Head of caudate nucleus (tissue), 42 donors: ENCODE measurements at regions not wholly inside any gene's neighbourhood (a gene's known extent, or its start where the extent isn't known, plus 50 kb on each side); places are given as distances from the start of the nearest gene placed in this dataset.
"Not testable (repeated sequence)": the region's sequence is repeated elsewhere in the genome, so short reads cannot be mapped to it uniquely, and the experiment has no call there.

Source experiments
- DNase-seq, 42 donors: peaks; one replicate each; pipeline versions ENCODE4 v3.0.0 to v3.0.0-alpha.2; 2020 to 2021; ENCODE audit warnings: mixed read lengths in 7 of 42
- intact Hi-C: fragments of 100-400 bp; cut with DNase I; formaldehyde crosslinking; loops from one replicate; pipeline ENCODE4 v1.15.0; 2022

- intact Hi-C loops: no loop called here
- no peak for DNase-seq
Measured at GRCh38 chr1:170414989-170415709, 116.8 kb upstream of the GORAB start.

GRCh38 chr1:170415710-170416372 lies 116.1 kb upstream of the GORAB start:
- no peak for DNase-seq
- intact Hi-C loops: no loop called here

GRCh38 chr1:170424346-170424745 lies 107.6 kb upstream of the GORAB start:
- intact Hi-C loops: no loop called here
- DNase-seq: no peak

GRCh38 chr1:170426596-170426995 lies 105.4 kb upstream of the GORAB start:
- intact Hi-C loops: no loop called here
- DNase-seq: no peak

DNA sequence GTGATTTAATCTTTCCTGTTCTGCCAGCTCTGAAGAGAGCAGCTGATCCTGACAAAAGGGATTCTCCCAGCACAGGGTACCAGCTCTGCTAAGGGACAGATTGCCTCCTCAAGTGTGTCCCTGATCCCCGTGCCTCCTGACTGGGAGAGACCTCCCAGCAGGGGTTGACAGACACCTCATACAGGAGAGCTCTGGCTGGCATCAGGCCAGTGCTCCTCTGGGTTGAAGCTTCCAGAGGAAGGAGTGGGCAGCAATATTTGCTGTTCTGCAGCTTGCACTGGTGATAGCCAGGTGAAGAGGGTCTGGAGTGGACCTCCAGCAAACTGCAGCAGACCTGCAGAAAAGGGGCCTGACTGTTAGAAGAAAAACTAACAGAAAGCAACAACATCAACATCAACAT lies 105.0 kb upstream of the GORAB start:
- DNase-seq, intact Hi-C loops: not testable (repeated sequence)

GRCh38 chr1:170436928-170437327 lies 95.0 kb upstream of the GORAB start:
- no peak for DNase-seq
- intact Hi-C loops: no loop called here

- intact Hi-C loops: no loop called here
- no peak for DNase-seq
Measured at GRCh38 chr1:170445096-170445495, 86.9 kb upstream of the GORAB start.

DNA sequence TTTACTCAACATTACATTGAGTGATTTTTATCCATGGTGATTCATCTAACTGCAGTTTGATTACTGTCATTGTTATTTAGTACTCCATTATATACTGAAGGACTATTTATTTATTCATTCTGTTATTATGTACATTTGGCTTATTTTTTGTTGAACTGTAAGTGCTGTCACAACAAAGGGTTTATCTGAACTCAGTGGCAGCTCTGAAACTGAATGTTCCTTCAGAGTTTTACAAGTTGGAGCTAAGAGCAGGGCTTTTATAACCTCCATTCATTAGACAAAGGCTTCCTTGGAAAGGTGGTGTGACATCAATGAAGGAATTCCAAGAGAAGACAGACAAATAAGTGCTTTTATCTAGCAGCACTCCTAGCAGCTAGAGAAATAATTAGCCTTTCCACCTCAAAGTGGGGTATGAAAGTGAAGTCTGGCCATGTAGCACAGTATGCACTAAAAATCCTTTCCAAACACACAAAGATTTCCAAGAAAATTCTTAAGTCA lies 83.3 kb upstream of the GORAB start:
- no peak for DNase-seq
- intact Hi-C loops: no loop called here

GRCh38 chr1:170457325-170458050 lies 74.5 kb upstream of the GORAB start:
- intact Hi-C loops, DNase-seq: not testable (repeated sequence)

DNA sequence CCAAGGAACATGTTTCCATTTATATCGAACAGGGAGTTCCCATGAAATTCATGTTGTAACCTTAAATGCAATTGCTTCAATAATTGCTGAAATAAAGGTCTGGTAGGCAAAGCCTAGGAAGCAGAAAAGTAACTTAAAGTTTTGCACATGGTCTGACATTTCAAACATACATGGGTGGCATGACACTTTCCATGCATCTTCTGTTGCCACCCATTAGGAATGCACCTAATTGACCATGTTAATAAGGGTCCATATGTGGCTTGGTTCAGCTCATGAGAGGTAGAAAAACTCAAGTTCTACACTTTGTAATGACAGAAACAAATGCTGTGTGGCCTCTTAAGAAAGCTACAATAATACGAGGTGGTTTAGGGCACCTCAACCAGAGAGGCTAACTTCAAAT lies 72.0 kb upstream of the GORAB start:
- intact Hi-C loops: no loop called here

DNA sequence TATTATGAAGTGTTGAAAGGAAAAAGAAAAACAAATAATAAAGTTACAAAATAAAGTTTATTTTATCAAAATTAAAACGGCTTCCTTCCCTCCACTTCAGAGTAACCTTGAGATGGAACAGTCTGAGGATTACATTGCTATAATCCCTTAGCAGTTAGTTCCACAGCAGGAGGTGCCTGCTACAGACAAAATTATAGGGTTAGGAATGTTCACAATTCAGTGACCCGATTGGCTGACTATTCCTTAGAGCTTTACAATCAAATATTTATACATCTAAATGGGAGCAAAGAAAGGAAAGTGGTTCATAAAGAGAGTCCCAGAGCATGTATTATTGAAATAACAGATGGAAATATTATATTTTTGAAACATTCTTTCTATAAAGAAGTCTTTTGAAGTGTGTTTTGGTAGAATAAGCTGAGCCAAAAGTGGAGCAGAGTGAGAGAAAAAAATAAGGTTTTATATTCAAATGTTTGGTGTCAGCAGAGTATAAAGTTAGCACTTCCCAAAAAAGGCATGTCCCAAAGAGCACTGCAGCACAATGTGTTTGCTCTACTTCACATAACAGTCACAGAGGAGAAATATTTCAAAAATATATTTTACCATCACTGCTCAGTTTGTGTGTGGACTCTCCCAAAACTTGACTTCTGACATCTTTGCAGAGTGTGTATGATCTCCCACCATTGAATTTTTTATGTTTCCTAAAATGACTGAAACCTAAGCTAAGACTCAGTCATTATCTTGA lies 71.4 kb upstream of the GORAB start:
- DNase-seq: no peak
- intact Hi-C loops: no loop called here

More for the DNA sequence above, 72.0 kb upstream of the GORAB start:
- DNase-seq: no peak

GRCh38 chr1:170461291-170461747 lies 70.6 kb upstream of the GORAB start:
- no peak for DNase-seq
- intact Hi-C loops: no loop called here

DNA sequence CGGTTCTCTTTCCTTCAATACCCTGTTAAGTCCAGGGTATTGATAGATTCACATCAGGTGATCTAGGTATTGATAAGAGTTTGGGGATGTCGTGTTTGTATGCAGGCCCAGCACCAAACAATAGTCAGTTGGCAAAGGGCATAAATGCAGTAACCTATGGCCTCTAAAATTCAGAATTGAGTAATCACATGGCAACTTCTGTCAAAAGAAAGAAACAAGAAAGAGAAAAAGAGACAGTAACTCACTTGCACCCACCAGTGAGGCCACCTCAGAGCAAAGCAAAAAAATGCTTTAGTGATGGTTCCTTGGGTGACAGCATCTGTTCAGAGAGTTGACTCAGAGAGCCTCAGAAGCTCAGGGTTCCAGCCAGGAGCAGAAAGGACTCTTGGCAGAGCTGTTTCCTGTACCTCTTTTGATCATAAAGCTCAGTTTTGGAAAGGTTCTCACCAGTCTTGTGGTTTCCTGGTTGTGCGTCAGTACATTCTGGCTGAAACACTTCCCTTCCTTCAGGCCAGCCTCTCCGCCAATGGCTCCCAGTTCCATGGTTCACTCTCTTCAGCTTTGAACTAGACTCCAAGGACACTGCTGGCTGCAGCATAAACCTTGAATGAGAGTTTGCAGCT lies 70.1 kb upstream of the GORAB start:
- intact Hi-C loops: no loop called here

GRCh38 chr1:170470121-170470520 lies 61.8 kb upstream of the GORAB start:
- intact Hi-C loops: no loop called here
- DNase-seq: no peak

More for the DNA sequence above, 70.1 kb upstream of the GORAB start:
- DNase-seq: no peak

GRCh38 chr1:170471398-170472053 lies 60.4 kb upstream of the GORAB start:
- no peak for DNase-seq
- intact Hi-C loops: no loop called here

- DNase-seq: no peak
- intact Hi-C loops: no loop called here
Measured at GRCh38 chr1:170481000-170481399, 51.0 kb upstream of the GORAB start.
